ENCODE measurements at regions not wholly inside any gene's neighbourhood (a gene's known extent, or its start where the extent isn't known, plus 50 kb on each side); places are given as distances from the start of the nearest gene placed in this dataset.

DNA sequence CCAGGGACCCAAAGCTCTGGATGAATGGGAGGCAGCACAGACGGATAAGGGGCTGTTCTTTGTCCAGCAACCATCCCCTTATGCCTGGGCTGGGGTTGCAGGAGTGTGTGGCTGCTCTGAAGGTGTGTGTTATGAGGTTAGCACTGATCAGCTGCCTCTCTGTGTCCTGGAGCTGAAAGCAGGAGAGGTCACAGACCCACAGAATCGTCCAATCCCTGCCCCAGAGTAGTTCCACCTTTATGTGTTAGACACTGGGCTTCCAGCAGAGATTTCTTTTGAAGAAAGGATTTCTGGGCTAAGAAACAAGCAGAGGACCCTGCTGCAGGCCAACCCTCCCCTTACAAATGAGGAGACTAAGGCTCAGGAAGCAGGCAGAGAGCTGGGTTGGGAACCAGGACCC, 62.4 kb downstream of the ARL6IP4 start:
- TF ChIP-seq POLR2A (IDR thresholded peaks at IDR 0.05) (no peak), POLR2AphosphoS5 (IDR thresholded peaks at IDR 0.05) (no peak), EP300 (IDR thresholded peaks at IDR 0.05) (no peak)
- TF ChIP-seq, protein P1, sequence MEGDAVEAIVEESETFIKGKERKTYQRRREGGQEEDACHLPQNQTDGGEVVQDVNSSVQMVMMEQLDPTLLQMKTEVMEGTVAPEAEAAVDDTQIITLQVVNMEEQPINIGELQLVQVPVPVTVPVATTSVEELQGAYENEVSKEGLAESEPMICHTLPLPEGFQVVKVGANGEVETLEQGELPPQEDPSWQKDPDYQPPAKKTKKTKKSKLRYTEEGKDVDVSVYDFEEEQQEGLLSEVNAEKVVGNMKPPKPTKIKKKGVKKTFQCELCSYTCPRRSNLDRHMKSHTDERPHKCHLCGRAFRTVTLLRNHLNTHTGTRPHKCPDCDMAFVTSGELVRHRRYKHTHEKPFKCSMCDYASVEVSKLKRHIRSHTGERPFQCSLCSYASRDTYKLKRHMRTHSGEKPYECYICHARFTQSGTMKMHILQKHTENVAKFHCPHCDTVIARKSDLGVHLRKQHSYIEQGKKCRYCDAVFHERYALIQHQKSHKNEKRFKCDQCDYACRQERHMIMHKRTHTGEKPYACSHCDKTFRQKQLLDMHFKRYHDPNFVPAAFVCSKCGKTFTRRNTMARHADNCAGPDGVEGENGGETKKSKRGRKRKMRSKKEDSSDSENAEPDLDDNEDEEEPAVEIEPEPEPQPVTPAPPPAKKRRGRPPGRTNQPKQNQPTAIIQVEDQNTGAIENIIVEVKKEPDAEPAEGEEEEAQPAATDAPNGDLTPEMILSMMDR (IDR thresholded peaks at IDR 0.05): no peak
